ENCODE measurements at regions not wholly inside any gene's neighbourhood (a gene's known extent, or its start where the extent isn't known, plus 50 kb on each side); places are given as distances from the start of the nearest gene placed in this dataset.

GRCh38 chr4:153116801-153117200 is 87.4 kb upstream of the TRIM2 start:
- no peaks in the 10 kb centered on the region for H3K27me3 ChIP-seq (replicated peaks; ENCODE audit: control insufficient read depth, insufficient read depth, low read length)
- no peaks in the 10 kb centered on the region for H3K9me3 ChIP-seq
- H3K4me3 ChIP-seq (ENCODE audit: low read depth, low read length): no peak overlapping the region
- peaks cover 11% of the 10 kb centered on the region for H3K4me1 ChIP-seq
- no peak for DNase-seq
- no peak overlapping the region for H3K4me3 Mint-ChIP-seq (ENCODE audit: unreplicated experiment)
- ChIA-PET POLR2A (no interaction called here), CTCF (no interaction called here)
- TF ChIP-seq CTCF (IDR thresholded peaks at IDR 0.05; ENCODE audit: insufficient read depth in 1 of 2, low read depth in 1 of 2, low read length in 1 of 2, severe bottlenecking in 1 of 2, unreplicated experiment in 1 of 2): no peak
- no TSS peak for BruUV-seq (replicated peaks)
- no peaks in the 10 kb centered on the region for H3K9me3 Mint-ChIP-seq (ENCODE audit: unreplicated experiment)
- H3K4me1 Mint-ChIP-seq (ENCODE audit: low read depth, unreplicated experiment): no peaks in the 10 kb centered on the region
- H3K36me3 ChIP-seq (ENCODE audit: control insufficient read depth, insufficient read depth, low read length): no peaks in the 10 kb centered on the region
- no peak overlapping the region for H3K27ac Mint-ChIP-seq (ENCODE audit: unreplicated experiment)
- no peaks in the 10 kb centered on the region for H3K27me3 Mint-ChIP-seq (ENCODE audit: insufficient read depth, unreplicated experiment)
- peaks cover 5% of the 10 kb centered on the region for H3K36me3 Mint-ChIP-seq (ENCODE audit: insufficient read depth, unreplicated experiment)
- intact Hi-C loops (cut with micrococcal nuclease; ENCODE audit: unreplicated experiment): no loop called here

- Mint-ChIP-seq H3K9me3 (ENCODE audit: unreplicated experiment) (no peaks in the 10 kb centered on the region), H3K27ac (ENCODE audit: unreplicated experiment) (no peak overlapping the region), H3K4me1 (ENCODE audit: low read depth, unreplicated experiment) (no peaks in the 10 kb centered on the region), H3K4me3 (ENCODE audit: unreplicated experiment) (no peak overlapping the region), H3K27me3 (ENCODE audit: insufficient read depth, unreplicated experiment) (no peaks in the 10 kb centered on the region), H3K36me3 (ENCODE audit: insufficient read depth, unreplicated experiment) (peaks cover 5% of the 10 kb centered on the region)
- no TSS peak for BruUV-seq (replicated peaks)
- intact Hi-C loops (cut with micrococcal nuclease; ENCODE audit: unreplicated experiment): no loop called here
- CTCF ChIA-PET: no interaction called here
- no peak for TF ChIP-seq CTCF (IDR thresholded peaks at IDR 0.05; ENCODE audit: insufficient read depth in 1 of 2, low read depth in 1 of 2, low read length in 1 of 2, severe bottlenecking in 1 of 2, unreplicated experiment in 1 of 2)
- Histone ChIP-seq H3K4me1 (peaks cover 11% of the 10 kb centered on the region), H3K4me3 (ENCODE audit: low read depth, low read length) (no peak overlapping the region), H3K9me3 (no peaks in the 10 kb centered on the region), H3K27me3 (replicated peaks; ENCODE audit: control insufficient read depth, insufficient read depth, low read length) (no peaks in the 10 kb centered on the region), H3K36me3 (ENCODE audit: control insufficient read depth, insufficient read depth, low read length) (no peaks in the 10 kb centered on the region)
- POLR2A ChIA-PET: no interaction called here
- no peak for DNase-seq
Measured at GRCh38 chr4:153117554-153117953, 86.7 kb upstream of the TRIM2 start.

GRCh38 chr4:153119626-153120025 is 84.6 kb upstream of the TRIM2 start:
- peaks cover 7% of the 10 kb centered on the region for H3K4me1 Mint-ChIP-seq (ENCODE audit: low read depth, unreplicated experiment)
- H3K27me3 Mint-ChIP-seq (ENCODE audit: insufficient read depth, unreplicated experiment): no peaks in the 10 kb centered on the region
- intact Hi-C loops (cut with micrococcal nuclease; ENCODE audit: unreplicated experiment): no loop called here
- POLR2A ChIA-PET: no interaction called here
- peaks cover 5% of the 10 kb centered on the region for H3K36me3 Mint-ChIP-seq (ENCODE audit: insufficient read depth, unreplicated experiment)
- H3K27ac Mint-ChIP-seq (ENCODE audit: unreplicated experiment): no peak overlapping the region
- no peak for DNase-seq
- Histone ChIP-seq H3K27me3 (replicated peaks; ENCODE audit: control insufficient read depth, insufficient read depth, low read length) (no peaks in the 10 kb centered on the region), H3K4me1 (peaks cover 11% of the 10 kb centered on the region), H3K4me3 (ENCODE audit: low read depth, low read length) (no peak overlapping the region), H3K9me3 (no peaks in the 10 kb centered on the region), H3K36me3 (ENCODE audit: control insufficient read depth, insufficient read depth, low read length) (no peaks in the 10 kb centered on the region)
- CTCF ChIA-PET: no interaction called here
- H3K4me3 Mint-ChIP-seq (ENCODE audit: unreplicated experiment): no peak overlapping the region
- no peaks in the 10 kb centered on the region for H3K9me3 Mint-ChIP-seq (ENCODE audit: unreplicated experiment)
- no TSS peak for BruUV-seq (replicated peaks)
- no peak for TF ChIP-seq CTCF (IDR thresholded peaks at IDR 0.05; ENCODE audit: insufficient read depth in 1 of 2, low read depth in 1 of 2, low read length in 1 of 2, severe bottlenecking in 1 of 2, unreplicated experiment in 1 of 2)

Measured in Caco-2 (cell line).